ENCODE measurements at regions not wholly inside any gene's neighbourhood (a gene's known extent, or its start where the extent isn't known, plus 50 kb on each side); places are given as distances from the start of the nearest gene placed in this dataset.

- BruUV-seq (replicated peaks) = no TSS peak
- TF ChIP-seq GABPA (IDR thresholded peaks at IDR 0.05; ENCODE audit: low read depth) (no peak), NKRF (conservative IDR thresholded peaks at IDR 0.05) (no peak), POLR2AphosphoS5 (IDR thresholded peaks at IDR 0.05; ENCODE audit: low read length) (no peak), RB1 (IDR thresholded peaks at IDR 0.05; ENCODE audit: borderline replicate concordance) (no peak), BRCA1 (IDR thresholded peaks at IDR 0.05; ENCODE audit: low read depth, low read length) (no peak), MXI1 (IDR thresholded peaks at IDR 0.05; ENCODE audit: low read depth, low read length) (no peak), CREB1 (IDR thresholded peaks at IDR 0.05; ENCODE audit: low read depth) (no peak), ATF7 (IDR thresholded peaks at IDR 0.05; ENCODE audit: low read depth) (no peak), REST (IDR thresholded peaks at IDR 0.05; ENCODE audit: low read depth, low read length) (no peak), ASH2L (IDR thresholded peaks at IDR 0.05; ENCODE audit: borderline replicate concordance, low read depth) (no peak), IRF3 (IDR thresholded peaks at IDR 0.05) (no peak), USF1 (IDR thresholded peaks at IDR 0.05; ENCODE audit: borderline replicate concordance, extremely low read length, insufficient read depth, low read depth, low read length) (no peak), ZBTB11 (CRISPR knock-in tag; IDR thresholded peaks at IDR 0.05) (no peak)
Measured at GRCh38 chr12:90226211-90226610, 517.6 kb upstream of the ATP2B1 start.

More at GRCh38 chr12:90226211-90226610, 517.6 kb upstream of the ATP2B1 start:
- ChIA-PET RAD21 (ENCODE audit: unreplicated experiment) (no interaction called here), SMC1A (ENCODE audit: uncharacterized antibody, unreplicated experiment) (no interaction called here), CTCF (no interaction called here), POLR2A (no interaction called here)
- in situ Hi-C loops (cut with MboI) = no loop called here
- no peak for DNase-seq (ENCODE audit: low read depth, low spot score)
- Histone ChIP-seq H3K4me1 (ENCODE audit: control insufficient read depth, insufficient read depth, low read length) (no peaks in the 10 kb centered on the region), H3K27me3 (replicated peaks in 1 of 2; ENCODE audit: control insufficient read depth in 2 of 2, insufficient read depth in 2 of 2, low read length in 1 of 2) (no peaks in the 10 kb centered on the region), H3K9me3 (replicated peaks; ENCODE audit: control insufficient read depth, insufficient read depth, low read length) (no peaks in the 10 kb centered on the region), H3K4me2 (ENCODE audit: control insufficient read depth, insufficient read depth) (no peak overlapping the region), H3K4me3 (no peak overlapping the region), H3K79me2 (ENCODE audit: control insufficient read depth, insufficient read depth, low read length) (no peaks in the 10 kb centered on the region), H2AFZ (ENCODE audit: control insufficient read depth, low read depth, low read length) (no peak overlapping the region), H3K27ac (ENCODE audit: control insufficient read depth, insufficient read depth) (no peak overlapping the region), H4K20me1 (ENCODE audit: control insufficient read depth, insufficient read depth) (no peaks in the 10 kb centered on the region), H3K36me3 (ENCODE audit: control insufficient read depth in 2 of 2, insufficient read depth in 2 of 2, low read length in 1 of 2) (no peaks in the 10 kb centered on the region), H3K9ac (ENCODE audit: control insufficient read depth, insufficient read depth, low read length) (no peak overlapping the region)
- FAIRE-seq = no peak
- intact Hi-C loops (cut with micrococcal nuclease; ENCODE audit: unreplicated experiment) = no loop called here
- ATAC-seq = no peak

All from GM12878 (cell line).